ENCODE measurements at regions not wholly inside any gene's neighbourhood (a gene's known extent, or its start where the extent isn't known, plus 50 kb on each side); places are given as distances from the start of the nearest gene placed in this dataset.
"Not testable (repeated sequence)": the region's sequence is repeated elsewhere in the genome, so short reads cannot be mapped to it uniquely, and the experiment has no call there.

DNA sequence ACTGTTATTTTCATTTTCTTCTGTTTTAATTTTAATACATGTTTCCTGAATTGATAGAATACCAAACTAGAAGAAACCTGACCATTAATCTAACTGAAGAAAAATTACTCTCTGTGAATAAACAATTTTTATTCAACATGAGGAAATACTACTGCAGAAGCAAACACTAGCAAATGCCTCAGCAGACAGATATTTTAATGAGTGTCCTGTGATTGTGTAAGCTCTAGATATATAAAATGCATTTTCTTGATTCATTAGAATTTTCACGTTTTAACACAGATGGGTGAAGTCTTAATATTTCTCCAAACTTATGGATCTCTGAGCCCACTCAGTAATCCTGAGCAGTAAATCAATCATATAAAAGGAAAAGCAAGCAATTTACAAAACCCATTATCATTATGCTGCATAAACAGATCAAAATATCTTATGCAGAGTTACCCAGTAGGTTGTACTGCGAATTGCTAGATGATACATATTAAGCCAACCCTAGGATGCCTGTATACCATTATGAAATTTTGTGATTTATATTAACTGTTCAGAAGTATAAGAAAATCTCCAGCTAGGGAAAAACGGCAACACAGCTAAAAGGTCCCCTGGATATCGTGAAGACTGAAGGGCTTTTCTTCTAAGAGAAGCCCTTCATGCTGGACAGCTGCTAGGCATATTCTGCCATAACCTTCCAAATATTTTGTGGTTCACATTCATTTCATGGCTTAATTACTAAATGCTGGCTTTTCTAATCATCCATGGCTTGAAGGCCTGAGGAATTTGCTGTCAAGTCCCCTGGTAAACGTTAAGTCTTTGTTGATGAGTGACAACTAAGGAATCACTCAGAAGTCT, 157.7 kb upstream of the TGFBR2 start:
- no peak for TF ChIP-seq CTCF (IDR thresholded peaks at IDR 0.05)
- TF ChIP-seq POLR2A (IDR thresholded peaks at IDR 0.05), result no peak
- 65 to 75% methylated on average over 5 of the region's 5 CpGs for WGBS, 2 donors
- no peak overlapping the region for H3K4me3 ChIP-seq (ENCODE audit: low read depth, poor library complexity, severe bottlenecking)
- intact Hi-C loops (cut with DNase I; ENCODE audit: low total_unique reads), result no loop called here
- no peak for DNase-seq (ENCODE audit: low spot score in 2 of 2)

DNA sequence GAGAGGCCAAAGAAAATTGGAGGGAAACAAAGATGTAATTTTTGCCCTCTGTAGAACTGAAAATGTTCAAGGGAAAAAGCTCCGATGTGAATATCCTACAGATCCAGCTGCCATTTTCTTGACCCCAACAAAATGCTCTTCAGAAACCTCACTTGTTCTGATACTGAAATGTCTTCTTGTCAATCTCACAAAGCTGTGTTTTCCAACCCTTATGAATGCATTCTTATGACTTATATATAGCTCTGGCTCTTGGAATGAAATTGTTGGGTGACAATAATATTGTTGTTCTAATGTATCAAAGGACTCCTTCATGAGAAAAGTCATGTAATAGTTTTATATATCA, 157.1 kb upstream of the TGFBR2 start:
- intact Hi-C loops (cut with DNase I; ENCODE audit: low total_unique reads), result no loop called here
- no peak overlapping the region for H3K4me3 ChIP-seq (ENCODE audit: low read depth, poor library complexity, severe bottlenecking)
- TF ChIP-seq POLR2A (IDR thresholded peaks at IDR 0.05), result no peak
- TF ChIP-seq CTCF (IDR thresholded peaks at IDR 0.05), result no peak
- DNase-seq (ENCODE audit: low spot score in 2 of 2), result no peak
- 65 to 71% methylated on average over 1 of the region's 1 CpG for WGBS, 2 donors

GRCh38 chr3:30452446-30452845, 154.0 kb upstream of the TGFBR2 start:
- 92 to 94% methylated on average over 3 of the region's 3 CpGs for WGBS, 2 donors
- TF ChIP-seq POLR2A (IDR thresholded peaks at IDR 0.05) (no peak), CTCF (IDR thresholded peaks at IDR 0.05) (no peak)
- intact Hi-C loops (cut with DNase I; ENCODE audit: low total_unique reads), result no loop called here

GRCh38 chr3:30453360-30454039, 152.9 kb upstream of the TGFBR2 start:
- TF ChIP-seq CTCF (IDR thresholded peaks at IDR 0.05) (no peak), POLR2A (IDR thresholded peaks at IDR 0.05) (no peak)
- intact Hi-C loops (cut with DNase I; ENCODE audit: low total_unique reads), result no loop called here
- 62 to 67% methylated on average over 4 of the region's 4 CpGs for WGBS, 2 donors
- H3K4me3 ChIP-seq (ENCODE audit: low read depth, poor library complexity, severe bottlenecking), result no peak overlapping the region
- DNase-seq (ENCODE audit: low spot score in 2 of 2), result peak in 1 of 2 donors; percentile 50

More at GRCh38 chr3:30452446-30452845, 154.0 kb upstream of the TGFBR2 start:
- H3K4me3 ChIP-seq (ENCODE audit: low read depth, poor library complexity, severe bottlenecking), result no peak overlapping the region
- DNase-seq (ENCODE audit: low spot score in 2 of 2), result no peak

DNA sequence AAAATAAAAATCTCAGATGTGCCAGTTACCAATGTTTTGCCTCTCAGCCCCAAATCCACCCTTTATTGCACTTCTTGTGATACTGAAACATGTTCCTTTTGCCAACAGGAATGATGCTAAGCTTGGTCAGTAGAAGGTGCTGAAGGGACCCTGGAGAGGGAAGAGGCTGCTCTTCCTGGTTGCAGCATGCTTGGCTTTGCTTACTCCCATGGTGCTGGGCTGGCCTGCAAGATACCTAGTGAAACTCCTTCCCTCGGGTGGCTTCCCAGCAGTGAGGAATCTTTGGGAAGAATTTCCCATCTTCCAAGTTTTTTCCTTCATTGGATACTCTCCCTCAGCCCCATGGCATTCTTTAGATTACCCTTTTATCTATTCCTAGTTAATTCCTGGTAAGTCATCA, 151.8 kb upstream of the TGFBR2 start:
- no peak overlapping the region for H3K4me3 ChIP-seq (ENCODE audit: low read depth, poor library complexity, severe bottlenecking)
- intact Hi-C loops (cut with DNase I; ENCODE audit: low total_unique reads), result no loop called here
- 89 to 100% methylated on average over 1 of the region's 1 CpG for WGBS, 2 donors
- no peak for DNase-seq (ENCODE audit: low spot score in 2 of 2)
- TF ChIP-seq POLR2A (IDR thresholded peaks at IDR 0.05), result no peak
- TF ChIP-seq CTCF (IDR thresholded peaks at IDR 0.05), result no peak

GRCh38 chr3:30455112-30455511, 151.3 kb upstream of the TGFBR2 start:
- DNase-seq (ENCODE audit: low spot score in 2 of 2); H3K4me3 ChIP-seq (ENCODE audit: low read depth, poor library complexity, severe bottlenecking); intact Hi-C loops (cut with DNase I; ENCODE audit: low total_unique reads): not testable (repeated sequence)
- 78 to 82% methylated on average over 4 of the region's 4 CpGs for WGBS, 2 donors
